Left hindlimb (tissue), 1 donor: ENCODE measurements at regions not wholly inside any gene's neighbourhood (a gene's known extent, or its start where the extent isn't known, plus 50 kb on each side); places are given as distances from the start of the nearest gene placed in this dataset.
"Not testable (repeated sequence)": the region's sequence is repeated elsewhere in the genome, so short reads cannot be mapped to it uniquely, and the experiment has no call there.

Experiments
- DNase-seq: peaks from one replicate; pipeline ENCODE4 v3.0.0-alpha.2; 2018

DNA sequence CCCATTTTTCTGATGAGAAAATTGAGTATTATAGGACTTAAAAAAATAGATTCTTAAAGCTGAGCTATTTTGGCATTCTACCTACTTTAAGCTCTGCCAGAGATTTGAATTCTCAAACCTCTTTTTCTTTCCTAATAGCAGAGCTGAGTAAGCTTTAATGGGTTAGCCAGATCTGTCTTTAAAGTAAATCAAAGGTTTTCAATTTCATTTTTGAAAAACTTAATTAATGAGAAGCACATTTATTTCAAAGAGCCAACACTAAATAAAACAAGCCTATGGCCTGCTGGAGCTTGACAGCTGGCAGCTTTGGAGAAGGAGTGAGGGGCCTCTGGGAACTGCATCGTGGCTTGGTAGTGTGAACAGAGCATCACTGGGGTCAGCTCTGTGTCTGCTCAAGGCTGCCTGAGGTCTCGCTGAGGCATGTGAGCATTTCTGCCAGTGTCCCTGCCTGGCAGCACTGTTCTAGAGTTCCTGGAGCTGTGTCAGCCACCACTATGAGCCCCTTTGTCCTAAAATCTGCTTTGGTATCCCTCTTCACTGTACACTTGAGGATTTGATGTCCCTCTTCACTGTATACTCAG lies 50.4 kb upstream of the PRSS23 start:
- DNase-seq, result peak; percentile 48

DNA sequence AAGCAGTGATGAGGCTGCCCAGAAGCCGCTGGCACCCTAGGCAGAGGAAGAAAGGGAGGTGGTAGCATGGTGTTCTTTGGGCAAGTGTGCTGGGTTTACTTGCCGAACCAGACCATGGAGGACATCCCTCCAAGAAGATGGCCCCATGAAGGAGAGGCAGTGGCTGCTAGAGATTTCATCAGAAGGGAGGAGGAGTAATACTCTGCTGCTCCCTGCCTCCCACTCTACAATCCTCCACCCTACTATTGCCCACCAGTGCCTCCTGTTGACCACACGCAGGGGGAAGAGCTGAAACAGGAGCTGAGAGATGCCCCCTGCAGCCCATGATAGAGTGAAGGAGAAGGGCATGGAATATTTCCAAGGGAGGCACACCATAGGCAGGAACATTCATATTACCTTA lies 51.0 kb upstream of the PRSS23 start:
- no peak for DNase-seq

DNA sequence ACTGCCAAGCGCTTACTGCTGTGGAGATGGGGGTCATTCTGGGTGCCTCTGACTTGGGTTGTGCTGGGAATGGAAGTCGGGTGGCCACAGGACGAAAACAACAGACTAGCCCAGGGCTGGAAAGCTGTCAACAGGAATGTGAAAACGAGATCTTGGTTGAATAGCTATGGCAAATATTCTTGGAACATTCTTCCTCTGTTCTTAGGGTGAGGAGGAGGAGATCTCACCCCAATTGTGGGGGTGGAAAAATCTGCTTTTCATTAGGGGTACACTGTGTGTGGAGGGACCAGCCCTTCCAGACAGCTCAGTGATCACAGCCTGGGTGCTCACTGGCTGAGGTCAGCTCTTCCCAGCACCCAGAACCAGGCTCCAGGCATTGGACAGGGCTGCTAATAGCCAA lies 52.0 kb upstream of the PRSS23 start:
- DNase-seq, result no peak

DNA sequence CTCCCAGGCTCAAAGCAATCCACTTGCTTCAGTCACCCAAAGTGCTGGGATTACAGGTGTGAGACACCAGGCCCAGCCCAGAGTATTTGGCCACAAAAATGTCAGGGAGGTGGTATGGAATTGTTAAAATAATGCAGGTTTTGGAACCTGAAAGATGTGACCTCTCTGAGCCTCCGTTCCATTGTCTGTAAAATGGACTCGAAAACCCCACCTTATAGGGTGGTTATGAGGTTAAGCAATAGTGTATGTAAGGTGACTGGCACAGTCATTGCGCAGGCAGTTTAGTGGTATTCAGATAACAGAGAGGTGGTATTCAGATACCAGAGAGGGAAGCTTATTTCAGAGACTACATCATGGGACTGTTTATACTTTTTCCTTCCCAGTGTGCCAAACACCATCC lies 52.5 kb upstream of the PRSS23 start:
- DNase-seq, result no peak

DNA sequence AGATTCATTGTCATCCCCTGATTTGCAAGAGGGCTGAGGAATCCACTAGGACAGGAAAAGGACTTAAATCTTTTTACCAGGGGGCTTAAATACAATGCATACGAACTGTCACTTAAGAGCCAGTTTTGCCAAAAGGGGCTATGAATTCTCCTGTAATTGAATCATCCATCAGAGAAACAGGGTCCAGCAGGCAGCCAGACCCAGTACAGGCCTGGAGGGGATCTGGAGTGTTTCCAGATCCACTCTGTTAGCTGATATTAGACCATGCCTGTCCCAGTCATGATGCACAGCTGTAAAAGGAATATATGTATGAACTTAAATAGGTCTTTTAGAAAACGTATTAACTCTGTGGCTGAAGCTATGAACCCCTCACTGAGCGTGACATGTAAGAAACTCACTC lies 53.8 kb upstream of the PRSS23 start:
- DNase-seq, result no peak

DNA sequence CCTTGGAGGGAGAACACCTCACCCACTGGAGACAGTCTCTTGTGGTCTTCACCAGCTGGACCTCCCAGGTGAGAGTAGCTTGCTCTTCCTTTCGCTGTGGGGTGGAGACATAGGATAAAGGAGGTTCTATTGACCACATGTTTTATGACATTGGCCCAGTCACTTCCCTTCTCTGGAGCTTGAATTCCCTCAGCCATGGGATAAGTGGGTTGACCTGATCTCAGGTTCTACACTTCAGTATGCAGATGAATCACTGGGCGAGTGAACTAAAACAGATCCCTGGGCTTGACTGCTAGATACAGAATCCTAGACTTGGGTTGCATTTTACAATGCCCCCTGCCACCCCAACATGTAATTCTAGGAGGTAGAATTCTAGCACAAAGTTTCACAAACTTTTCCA lies 54.8 kb upstream of the PRSS23 start:
- no peak for DNase-seq

DNA sequence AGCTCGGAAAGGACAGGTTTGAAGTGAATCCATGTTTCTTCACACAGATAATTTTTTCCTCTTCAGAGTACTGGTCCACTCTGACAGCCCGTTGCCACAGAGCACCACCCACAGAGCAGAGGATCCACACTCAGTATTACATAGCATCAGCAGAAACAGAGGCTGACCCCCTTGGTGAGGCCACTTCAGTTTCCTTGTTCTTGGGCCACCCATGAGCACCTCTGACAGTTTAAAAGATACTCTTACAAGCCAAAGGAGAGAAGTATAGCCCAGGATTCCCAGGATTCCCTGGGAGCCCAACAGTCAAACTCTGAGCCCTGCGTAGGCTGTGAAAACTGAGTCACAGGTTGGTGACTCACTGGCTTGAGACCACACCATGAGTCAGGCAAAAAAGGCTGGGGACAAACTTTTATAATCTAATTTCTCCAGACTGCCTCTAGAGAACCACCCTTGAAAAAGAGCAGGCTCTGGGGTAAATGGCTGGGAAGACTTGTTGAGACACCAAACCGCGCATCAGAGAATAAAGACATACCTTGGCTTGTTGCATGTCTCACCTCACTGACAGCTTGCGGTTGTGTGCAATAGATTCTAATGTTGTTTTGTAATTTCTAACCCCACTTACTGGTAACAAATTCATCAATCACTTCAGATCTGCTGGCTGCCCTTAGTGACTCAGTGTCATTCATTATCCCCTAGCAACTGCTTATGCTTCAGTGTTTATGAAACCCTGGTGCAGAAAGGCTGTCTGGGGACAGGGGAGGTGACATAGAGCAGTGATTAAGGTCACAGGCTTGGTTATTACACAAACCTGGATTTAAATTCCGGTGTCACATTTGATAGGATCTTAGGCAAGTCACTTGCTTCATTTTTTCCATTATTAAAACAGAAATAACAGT lies 56.9 kb upstream of the PRSS23 start:
- no peak for DNase-seq

DNA sequence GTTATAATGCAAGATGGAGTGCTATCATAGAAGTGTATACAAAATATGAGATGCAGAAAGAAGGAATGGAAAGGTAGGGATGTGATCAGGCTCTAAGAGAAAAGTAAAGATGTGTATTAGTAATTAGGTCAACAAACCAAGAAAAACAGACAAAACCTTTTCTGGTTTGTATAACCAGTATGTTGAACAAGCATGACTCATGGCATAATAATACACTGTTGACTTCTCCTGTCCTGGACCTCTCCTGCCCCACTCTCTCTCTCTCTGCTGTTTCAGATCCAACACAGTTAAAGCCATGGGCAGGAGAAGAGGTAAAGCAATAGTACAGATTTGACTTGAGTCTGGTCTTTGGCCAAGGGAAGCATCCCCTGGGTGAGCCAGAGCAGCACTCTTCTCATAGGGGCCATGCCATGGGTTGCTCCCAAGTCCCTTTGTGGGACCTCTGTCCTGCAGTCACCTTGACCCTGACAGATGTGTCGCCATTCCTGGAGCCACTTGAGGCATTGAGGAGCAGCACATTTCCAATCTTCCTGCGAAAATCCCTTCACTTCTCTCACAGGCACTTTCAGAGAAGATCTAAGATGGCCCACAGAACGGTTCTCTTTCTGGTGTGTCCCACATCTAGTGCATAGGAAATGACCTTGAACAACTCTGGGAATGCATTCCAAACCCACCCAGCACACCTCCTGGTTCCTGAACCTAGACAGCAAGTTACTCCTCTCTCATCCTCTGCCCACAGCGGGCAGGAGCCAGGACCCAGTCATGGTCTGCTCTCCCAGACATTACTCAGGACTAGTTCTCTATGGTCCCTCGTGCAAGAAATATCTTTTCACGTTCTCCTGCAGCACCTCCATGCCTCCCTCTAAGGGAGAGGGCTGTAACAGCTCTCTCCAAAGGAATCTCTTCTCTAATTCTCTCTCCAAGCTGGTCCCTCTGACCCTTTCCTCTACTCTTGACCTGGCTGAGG lies 58.2 kb upstream of the PRSS23 start:
- DNase-seq, result no peak

DNA sequence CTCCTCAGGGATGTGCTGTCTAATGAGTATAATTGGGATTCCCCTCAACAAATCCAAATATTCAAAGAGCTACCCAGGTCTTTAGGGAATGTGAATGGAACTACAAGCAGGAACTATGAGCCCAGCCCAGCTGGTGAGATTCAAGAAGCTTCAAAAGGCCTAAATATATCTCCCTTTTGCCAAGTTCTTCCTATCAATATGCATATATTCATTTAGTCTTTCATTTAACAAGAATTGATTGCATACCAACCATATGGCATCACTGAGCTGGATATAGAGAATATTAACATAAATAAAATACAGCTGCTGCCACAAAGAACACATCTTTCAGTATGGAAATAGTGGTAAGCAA lies 58.9 kb upstream of the PRSS23 start:
- no peak for DNase-seq

DNA sequence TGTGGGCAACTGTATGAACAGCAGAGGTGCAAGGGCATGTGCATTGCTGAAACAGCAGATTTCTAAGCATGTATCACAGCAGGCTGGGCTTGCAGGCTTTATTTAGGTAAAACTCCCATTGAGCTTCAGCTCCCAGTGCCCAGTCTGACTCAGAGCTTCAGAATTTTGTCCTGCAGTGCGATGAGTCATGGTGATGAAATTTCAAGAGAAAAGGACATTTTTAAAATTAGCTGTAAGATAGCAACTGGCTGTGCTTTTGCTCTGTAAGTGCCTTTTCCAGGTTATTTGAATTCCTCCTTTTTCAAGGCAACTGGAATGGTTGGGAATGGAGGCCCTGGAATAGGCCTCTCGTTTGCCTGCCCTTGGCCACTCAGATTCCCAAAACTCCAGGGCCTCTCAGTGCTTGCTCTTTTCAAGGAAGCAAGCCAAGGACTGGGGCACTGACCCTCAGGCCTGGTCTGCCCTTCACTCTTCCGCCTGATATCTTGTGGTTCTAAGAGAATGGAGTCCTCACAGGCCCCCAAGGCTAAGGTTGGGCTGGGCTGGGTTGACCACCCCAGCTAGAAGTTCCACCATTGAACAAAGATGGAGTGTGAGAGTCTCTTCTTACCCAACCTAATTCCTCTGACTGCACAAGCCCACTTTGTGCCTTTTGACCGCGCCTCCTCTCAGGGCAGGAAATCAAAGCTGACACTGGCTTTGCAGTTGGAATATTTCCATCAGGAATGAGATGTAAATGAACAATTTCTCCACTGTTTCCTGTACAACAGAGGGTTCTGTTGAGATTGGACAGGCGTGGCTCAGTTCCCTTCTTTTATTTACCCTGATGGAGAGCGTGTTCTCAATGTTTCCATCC lies 59.5 kb upstream of the PRSS23 start:
- DNase-seq, result no peak

DNA sequence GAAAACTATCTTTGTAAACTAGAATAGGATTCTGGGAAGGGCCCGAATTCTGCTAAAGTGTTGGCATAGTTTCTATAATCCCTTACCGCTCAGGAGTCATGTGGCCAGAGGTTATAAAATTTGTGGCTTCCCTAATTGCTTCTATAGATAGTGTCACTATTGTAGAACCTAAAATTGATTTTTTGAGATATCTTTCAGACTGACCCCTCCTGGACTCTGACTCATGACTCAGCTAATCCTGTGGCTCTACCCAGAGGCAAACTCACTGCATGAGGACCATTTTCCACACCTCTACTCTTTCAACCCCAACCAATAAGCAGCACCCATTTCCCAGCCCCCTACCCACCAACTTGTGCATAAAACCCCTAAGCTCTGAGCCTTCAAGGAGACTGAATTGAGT lies 61.8 kb upstream of the PRSS23 start:
- DNase-seq, result no peak

DNA sequence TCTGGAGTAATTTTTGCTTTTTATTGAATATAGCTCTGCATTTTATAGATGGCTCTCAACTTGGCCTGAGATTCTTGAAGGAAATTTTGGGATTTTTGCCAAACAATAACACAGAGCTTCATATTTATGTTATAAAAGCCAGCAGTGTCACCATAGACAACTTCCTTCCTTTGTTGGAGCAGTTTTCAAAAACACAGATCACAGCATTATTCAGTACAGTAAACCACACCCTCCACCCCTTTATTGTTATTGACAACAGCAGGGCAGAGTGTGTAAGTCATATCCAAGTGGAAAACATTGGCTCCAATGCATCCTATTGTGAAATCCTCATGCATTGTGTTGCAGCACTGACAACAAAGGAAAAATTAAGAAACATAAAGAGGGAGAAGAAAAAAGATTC lies 62.6 kb upstream of the PRSS23 start:
- DNase-seq, result no peak

DNA sequence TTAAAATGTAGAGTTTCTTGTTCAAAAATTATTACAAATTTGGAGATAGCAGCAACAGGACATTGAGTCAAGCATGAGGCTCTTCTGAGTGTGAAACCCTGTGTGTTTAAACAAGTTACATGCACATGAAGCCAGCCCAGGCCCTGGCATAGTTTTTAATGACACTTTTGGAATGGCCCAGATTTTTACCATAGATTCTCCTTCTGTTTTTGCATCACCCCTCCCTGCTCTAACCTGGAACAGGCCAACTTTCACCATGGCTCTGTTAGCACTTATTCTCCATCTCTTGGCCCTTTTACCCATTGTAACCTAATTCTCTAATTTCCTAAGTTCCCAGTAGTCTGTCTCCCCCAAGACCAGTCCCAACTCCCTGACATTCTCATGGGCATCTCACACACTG lies 63.1 kb upstream of the PRSS23 start:
- DNase-seq, result no peak

DNA sequence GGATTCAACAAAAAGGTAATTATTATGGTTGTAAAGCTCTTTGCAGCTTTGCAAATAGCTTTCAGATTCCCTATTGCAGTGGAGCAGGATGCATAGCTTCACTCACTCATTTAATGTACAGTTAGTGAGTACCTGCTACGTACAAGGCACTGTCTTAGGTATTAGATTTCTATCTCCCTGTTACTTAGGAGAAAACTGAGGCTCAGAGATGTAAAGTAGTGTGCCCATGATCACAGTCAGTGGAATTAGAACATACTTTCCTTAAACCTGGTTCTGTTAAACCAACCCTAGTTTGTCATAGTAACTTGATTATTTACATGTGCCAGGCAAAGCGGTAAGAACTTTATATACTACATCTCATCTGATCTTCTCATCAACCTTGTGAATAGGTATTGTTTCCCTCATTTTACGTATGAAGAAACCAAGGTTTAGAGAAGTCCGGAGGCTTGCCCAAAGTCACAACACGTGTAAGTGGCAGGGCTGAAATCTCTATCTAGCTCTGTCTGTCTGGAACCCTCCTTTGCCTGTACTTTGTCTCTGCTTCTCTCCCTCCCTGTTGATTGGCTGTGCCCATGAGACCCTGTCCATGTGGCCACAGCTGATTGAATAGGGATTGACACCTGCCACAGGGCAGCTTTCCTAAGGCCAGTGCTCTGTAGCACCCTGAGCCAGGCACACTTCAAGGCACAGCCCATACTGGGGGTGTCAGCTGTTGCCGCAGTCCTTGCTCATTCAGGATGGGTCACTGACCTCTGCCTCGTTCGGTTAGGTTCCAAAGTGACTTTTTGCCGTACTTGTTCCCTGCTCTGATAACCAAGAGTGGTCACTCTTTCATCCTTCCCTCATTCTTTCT lies 63.8 kb upstream of the PRSS23 start:
- DNase-seq, result no peak

DNA sequence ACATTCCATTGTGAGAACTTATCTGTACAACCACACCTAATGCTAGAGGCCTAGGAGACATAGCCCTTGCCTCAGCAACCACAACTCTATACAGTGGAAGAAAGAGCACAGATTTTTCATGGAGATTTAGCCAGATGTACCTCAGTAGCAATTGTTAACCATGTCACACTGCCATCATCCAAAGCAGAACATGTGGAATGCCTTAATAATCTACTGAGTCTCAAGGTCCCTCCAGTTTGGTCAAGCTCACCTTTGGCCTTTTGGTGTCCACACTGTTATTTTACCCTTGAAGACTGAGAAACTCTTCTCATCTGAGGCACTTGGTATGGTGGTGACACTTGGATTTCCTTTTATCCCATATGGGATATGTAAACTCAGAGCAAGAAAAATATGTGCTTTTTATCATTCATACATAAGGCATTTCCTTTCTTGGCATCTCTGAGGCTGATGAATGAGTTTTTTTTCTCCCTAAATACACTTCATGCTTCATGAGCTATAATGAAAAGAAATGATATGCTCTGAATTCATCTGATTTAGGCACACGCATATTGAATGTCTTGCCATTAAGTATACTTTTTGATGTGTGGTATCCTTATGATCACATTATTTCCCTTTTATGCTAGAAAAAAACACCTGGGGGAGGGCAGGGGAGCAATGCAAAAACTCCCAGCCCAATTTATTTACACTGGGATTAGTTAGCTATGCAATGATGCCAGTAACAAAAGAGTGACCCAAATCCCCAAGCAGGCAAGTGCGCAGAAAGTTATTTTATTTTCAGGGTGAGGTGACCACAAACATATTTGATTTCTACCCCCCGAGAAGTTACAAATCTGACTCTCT lies 63.3 kb upstream of the ME3 start:
- no peak for DNase-seq

DNA sequence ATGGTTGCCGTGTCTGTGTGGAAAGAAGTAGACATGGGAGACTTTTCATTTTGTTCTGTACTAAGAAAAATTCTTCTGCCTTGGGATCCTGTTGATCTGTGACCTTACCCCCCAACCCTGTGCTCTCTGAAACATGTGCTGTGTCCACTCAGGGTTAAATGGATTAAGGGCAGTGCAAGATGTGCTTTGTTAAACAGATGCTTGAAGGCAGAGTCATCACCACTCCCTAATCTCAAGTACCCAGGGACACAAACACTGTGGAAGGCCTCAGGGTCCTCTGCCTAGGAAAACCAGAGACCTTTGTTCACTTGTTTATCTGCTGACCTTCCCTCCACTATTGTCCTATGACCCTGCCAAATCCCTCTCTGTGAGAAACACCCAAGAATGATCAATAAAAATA lies 60.3 kb upstream of the ME3 start:
- not testable (repeated sequence) for DNase-seq

DNA sequence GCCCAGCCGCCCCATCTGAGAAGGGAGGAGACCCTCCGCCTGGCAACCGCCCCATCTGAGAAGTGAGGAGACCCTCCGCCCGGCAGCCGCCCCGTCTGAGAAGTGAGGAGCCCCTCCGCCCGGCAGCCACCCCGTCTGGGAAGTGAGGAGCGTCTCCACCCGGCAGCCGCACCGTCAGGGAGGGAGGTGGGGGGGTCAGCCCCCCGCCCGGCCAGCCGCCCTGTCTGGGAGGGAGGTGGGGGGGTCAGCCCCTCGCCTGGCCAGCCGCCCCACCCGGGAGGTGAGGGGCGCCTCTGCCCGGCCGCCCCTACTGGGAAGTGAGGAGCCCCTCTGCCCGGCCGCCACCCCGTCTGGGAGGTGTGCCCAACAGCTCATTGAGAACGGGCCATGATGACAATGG lies 59.9 kb upstream of the ME3 start:
- DNase-seq, result not testable (repeated sequence)

DNA sequence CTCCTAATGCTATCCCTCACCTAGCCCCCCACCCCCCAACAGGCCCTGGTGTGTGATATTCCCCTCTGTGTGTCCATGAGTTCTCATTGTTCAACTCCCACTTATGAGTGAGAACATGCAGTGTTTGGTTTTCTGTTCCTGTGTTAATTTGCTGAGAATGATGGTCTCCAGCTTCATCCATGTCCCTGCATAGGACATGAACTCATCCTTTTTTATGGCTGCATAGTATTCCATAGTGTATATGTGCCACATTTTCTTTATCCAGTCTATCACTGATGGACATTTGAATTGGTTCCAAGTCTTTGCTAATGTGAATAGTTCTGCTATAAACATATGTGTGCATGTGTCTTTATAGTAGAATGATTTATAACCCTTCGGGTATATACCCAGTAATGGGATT lies 57.2 kb upstream of the ME3 start:
- DNase-seq, result not testable (repeated sequence)

DNA sequence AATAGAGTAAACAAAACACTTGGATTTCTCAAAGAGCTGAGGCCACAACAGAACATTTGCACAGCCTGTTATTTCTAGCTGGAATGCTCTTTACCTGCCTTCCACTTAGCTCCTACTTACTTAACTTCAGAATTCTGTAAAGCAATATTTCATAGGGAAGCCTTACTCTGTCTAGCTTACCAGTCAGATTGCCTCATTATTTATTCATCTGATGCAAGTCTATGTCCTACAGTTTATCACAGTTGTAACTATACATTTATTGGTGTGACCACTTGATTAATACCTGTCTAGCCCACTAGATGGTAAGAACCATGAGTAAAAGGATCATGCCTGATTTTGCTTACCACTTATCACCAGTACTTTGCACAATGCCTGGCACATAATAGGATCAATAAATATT lies 56.1 kb upstream of the ME3 start:
- DNase-seq, result no peak

DNA sequence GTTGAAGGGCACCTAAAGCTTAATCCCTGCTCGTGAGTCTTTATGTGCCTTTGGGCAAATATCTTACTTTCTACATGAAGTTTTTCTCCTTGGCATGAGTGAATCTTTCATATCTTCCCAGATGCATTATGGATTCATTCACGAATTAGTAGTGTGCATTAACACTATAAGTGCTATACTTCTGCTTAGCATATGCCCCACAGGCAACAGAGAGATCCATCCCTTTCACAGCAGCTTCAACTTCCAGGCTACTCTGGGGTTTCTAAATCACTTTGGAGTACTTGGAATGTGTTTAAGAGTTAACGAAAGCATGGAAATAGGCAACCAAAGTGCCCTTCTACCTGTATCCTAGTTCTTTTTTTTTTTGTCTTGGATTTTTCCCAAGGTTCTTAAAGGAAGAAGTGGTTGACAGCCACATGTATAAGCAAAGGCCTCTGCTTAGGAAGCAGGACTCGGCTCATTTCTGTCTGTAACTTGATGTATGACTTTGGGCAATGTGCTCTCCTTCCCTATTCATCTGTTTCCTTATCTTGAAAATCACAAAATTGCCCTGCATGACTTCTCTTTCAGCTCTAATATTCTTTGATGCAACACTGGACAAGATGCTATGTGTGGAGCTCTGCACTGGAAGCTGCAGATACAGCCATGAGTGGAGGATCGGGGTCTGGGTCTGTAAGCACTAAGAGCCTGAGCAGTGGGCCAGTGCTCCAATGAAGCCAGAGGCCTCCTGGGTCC lies 54.5 kb upstream of the ME3 start:
- DNase-seq, result no peak
